HG03066 (cell line): ENCODE measurements at regions not wholly inside any gene's neighbourhood (a gene's known extent, or its start where the extent isn't known, plus 50 kb on each side); places are given as distances from the start of the nearest gene placed in this dataset.

Experiments
- ATAC-seq: cut with Tn5 transposase; IDR thresholded peaks from one replicate; pipeline ENCODE4 v1.9.1; 2021; ENCODE audit warnings: low read depth; ENCODE audit not compliant: unreplicated experiment

DNA sequence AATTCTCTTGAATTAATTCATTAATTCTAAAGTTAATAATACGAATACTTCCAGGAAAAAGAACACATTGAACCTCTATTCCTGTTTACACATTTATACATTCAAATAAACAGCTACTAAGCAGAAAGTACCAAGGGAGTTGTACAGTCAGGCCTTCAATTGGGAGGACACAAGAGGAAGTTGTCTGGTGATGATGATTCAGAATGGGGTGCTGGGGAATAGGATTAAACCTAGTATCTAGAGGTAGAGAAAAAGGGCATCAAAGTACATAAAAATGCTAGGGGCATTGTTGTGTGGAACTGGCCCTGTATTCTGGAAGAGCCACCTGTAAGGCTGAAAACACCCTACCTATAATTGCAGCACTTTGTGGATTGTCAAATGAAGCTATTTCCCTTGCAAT, 71.7 kb upstream of the MROH9 start:
- no peak for ATAC-seq

DNA sequence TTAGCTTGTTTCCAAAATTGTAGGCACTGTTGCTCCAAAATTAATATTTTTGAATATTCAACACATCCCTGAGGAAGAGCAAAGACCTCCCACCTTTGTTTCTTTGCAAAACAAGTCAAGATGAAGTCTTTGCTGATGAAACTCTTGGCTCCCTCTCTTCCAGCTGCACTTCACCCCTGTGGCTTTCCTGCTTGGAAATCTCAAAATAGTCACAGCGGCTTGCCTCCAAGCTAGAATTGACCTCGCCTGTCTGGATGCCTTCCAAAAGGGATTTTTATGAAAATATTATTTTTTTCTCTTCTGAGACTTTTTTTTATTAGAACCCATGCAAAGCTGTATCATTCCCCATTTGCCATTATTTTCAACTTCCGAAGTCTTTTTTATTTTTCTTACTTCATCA, 71.1 kb upstream of the MROH9 start:
- ATAC-seq, result no peak

DNA sequence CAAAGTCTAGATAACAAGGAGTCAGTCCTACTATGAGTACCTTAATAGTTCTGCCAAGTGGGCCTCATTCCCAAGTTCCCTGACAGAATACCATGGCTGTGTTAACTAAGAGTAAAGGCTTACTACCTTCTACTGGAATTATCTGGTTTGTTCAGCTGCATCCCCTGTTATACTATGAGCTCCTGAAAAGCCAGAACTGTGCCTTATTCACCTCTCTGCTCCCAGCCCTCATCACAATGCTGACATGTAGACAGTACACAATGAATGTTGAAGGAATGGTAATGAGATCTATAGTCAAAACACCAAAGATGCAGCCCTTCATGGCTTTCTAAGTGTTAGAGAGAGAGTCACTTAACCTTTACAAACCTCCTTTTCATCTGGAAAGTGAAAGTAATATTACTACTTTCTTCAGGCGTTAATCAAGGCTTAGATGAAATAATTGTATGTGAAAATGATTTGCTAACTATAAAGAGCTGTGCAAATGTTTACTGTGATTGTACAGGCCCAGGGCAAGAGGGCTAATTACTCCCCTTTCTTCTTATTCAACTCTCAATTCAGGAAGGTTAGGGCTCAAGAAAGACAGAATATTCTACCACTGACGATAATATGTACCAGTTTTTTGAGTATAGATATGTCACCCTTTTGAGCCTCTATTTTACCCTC, 70.3 kb upstream of the MROH9 start:
- no peak for ATAC-seq

DNA sequence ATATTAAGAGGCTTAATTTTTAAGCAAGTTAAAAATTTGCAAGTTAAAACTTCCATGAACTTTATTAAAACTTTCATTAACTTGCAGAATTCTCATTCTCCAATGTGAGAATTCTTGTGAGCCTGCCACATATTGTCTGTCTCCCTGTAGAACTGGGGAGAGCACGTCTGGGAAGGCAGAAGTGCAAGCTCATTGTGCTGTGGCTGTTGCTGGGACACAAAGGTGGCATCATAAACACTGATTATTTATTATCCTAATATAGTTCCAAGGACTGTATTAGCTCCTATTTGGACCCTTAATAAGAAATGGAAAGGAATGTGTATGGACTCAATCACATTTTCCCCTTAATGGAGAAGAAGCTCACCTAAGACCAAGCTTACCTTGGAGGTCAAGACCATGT, 68.7 kb upstream of the MROH9 start:
- no peak for ATAC-seq

DNA sequence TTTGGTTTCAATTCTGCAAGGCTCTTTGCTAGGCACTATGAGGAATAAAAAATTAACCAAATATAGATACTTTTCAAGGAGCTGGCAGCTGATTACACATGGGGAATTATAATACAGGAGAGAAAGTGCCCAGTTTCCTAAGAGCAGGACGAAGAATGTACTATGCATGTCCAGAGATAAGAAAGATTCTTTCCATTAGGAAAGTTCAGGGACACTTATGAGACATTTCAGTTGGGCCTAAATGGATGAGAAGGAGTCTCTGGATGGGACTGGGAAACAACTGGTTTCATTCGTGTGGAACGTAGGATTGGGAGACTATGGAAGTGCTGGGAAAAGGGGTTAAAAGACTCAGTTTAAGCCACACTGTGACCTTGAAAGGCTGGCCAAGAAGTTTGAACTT, 63.5 kb upstream of the MROH9 start:
- ATAC-seq, result no peak

DNA sequence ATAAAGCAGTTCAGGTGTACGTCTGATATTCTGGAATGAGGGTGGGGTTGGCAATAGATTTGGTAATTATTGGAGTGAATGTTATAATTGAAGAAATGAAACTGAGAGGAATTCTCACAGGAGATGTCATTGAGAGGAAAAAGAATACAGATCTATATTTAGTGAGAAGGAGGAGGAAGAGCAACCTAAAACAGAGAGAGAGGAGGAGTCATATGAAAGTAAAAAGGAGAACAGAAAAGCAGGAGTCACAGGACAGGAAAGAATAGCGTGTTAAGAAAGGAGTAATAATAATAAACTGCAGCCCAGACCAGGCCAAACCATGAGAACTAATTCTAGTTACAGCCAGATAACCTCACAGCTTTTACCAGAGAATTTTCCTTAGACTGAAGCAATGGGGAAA, 62.7 kb upstream of the MROH9 start:
- peak; percentile 92 for ATAC-seq

DNA sequence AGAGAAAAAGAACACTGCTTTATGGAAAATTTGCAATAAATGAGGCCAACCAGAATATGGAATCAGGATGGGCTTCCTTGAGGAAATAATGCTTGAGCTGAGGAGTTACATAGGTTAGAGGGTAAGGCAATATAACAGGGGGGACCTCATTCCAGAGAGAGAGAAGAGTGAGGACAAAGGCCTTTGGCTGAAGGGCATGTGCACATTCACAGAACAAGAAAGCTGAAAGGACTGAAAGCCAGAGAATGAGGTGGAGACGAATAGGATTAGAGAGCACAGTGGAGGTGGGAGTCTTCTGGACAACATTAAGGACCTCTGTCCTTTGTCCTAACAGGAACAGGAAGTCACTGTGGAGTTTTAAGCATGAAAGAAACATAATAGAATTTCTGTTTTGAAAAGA, 60.7 kb upstream of the MROH9 start:
- ATAC-seq, result no peak

DNA sequence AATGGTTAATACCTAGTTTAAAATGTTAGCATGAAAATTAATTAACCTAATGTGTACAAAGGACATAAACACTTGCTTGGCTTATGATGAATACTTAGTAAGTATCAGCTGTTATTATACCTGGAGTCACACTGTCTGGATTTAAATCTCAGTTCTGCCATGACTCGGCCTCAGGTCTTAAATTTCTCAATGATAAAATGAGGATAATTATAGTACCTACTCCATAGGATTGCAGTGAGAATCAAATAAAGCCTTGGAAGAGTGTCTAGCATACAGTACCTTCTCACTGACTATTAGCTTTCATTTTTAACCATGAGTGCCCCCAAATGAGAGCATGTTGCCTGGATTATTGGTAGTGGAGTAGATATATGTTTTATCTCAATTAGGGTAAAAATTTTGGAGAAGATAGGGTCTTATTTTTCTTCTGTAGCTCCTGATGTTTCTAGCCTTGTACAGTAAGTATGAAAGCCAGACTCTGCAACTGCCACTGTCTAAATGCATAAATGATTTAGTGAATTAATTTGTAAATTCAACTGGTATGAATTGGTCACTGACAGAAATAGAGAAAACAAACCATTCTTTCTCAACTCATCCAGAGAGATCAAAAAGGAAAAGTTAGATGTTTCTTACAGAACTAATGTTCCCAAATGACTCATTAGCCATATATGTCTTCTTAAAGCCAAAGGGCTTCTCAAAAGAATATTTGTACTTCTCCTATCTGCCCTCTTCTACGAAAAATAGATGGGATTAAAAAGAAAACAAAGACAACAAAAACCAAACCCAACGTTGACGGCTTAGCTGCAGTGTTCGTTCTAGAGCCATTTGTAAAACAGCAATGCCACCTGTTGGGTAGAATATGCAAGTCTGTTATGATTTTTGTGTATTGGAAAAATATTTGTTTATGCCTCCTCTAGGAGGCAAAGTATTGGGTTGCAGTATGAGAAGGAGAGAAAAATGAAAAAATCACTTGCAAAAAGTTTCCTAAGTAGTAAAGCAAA, 53.8 kb upstream of the MROH9 start:
- ATAC-seq, result peak; percentile 68
